Tibial nerve (tissue), 4 donors: ENCODE measurements at regions not wholly inside any gene's neighbourhood (a gene's known extent, or its start where the extent isn't known, plus 50 kb on each side); places are given as distances from the start of the nearest gene placed in this dataset.

ENCODE experiments used
- DNase-seq, 2 donors: peaks; one replicate each; pipeline ENCODE4 v3.0.0-alpha.2; 2019; ENCODE audit warnings: low spot score in 2 of 2
- H3K27ac ChIP-seq, 4 donors: fragments of 200-600 bp; sonication (generic) in 3 of 4; one replicate each; pipeline ENCODE4 v1.5.1; 2017 to 2019; ENCODE audit warnings: mild to moderate bottlenecking in 1 of 4
- H3K27me3 ChIP-seq, 2 donors: fragments of 200-600 bp; sonication (generic) in 1 of 2; one replicate each; pipeline versions ENCODE4 v1.5.1 to v1.6.0; 2017 to 2019
- H3K36me3 ChIP-seq, 3 donors: fragments of 200-600 bp; sonication (generic); one replicate each; pipeline ENCODE4 v1.5.1; 2018 to 2019
- H3K4me1 ChIP-seq, 4 donors: fragments of 200-600 bp; sonication (generic) in 3 of 4; one replicate each; pipeline ENCODE4 v1.5.1; 2017 to 2019
- H3K4me3 ChIP-seq, 4 donors: fragments of 200-600 bp; sonication (generic) in 3 of 4; one replicate each; pipeline ENCODE4 v1.5.1; 2017 to 2019; ENCODE audit warnings: mild to moderate bottlenecking in 1 of 4, moderate library complexity in 1 of 4
- H3K9me3 ChIP-seq, 4 donors: fragments of 200-600 bp; sonication (generic) in 3 of 4; one replicate each; pipeline ENCODE4 v1.5.1; 2017 to 2019
- CTCF ChIP-seq, 5 experiments: fragments of 200-600 bp in 3 of 5; fragments of 450-650 bp in 2 of 5; sonication (generic) in 3 of 5; IDR thresholded peaks; one replicate each; pipeline ENCODE4 v1.5.1; 2016 to 2019; ENCODE audit warnings: antibody characterized with exemption in 5 of 5, mild to moderate bottlenecking in 3 of 5, moderate library complexity in 2 of 5
- EP300 ChIP-seq, 2 donors: sonication (generic); formaldehyde crosslinking; IDR thresholded peaks; one replicate each; pipeline ENCODE4 v1.6.1; 2017; ENCODE audit warnings: antibody characterized with exemption in 2 of 2, mild to moderate bottlenecking in 1 of 2
- POLR2A ChIP-seq, 2 donors: fragments of 450-650 bp; IDR thresholded peaks; one replicate each; pipeline ENCODE4 v1.6.1; 2017; ENCODE audit warnings: antibody characterized with exemption in 2 of 2, mild to moderate bottlenecking in 2 of 2, moderate library complexity in 2 of 2
- WGBS, 2 donors: methylation state at CpG; one replicate each; pipeline ENCODE4 v1.1.5; 2018; 5-methylcytosine and 5-hydroxymethylcytosine counted together

- Histone ChIP-seq H3K4me3 (no peak overlapping the region), H3K36me3 (no peaks in the 10 kb centered on the region), H3K9me3 (peaks cover 0 to 27% (median 0%) of the 10 kb centered on the region in 4 donors), H3K4me1 (no peaks in the 10 kb centered on the region), H3K27me3 (no peaks in the 10 kb centered on the region), H3K27ac (no peak overlapping the region)
- DNase-seq = no peak
- WGBS, 2 donors = 82 to 85% methylated on average over 4 of the region's 4 CpGs
- TF ChIP-seq CTCF (IDR thresholded peaks at IDR 0.05) = no peak
- TF ChIP-seq POLR2A (IDR thresholded peaks at IDR 0.05) = no peak
- no peak for TF ChIP-seq EP300 (IDR thresholded peaks at IDR 0.05)
These were observed 379.0 kb downstream of the EPHA7 start for GRCh38 chr6:93040375-93040774.

DNA sequence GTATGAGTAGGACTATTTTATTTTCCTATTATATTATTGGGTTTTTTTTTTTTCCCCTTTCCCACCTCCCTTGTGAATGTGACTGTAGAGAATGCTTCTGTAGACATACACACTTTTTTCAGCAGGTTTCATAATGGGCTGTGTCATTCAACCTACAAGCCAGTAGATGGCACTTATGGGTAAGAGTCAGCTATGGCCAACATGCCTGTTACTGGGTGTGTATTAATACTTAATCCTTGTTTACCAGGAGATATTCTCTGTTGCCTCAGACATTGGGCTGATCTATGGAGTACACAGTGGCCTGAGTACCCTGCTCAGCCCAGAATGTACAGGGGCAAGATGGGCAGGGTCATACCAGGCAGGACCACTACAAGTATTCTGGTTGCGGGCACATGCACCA is 382.5 kb downstream of the EPHA7 start:
- Histone ChIP-seq H3K4me3 (no peak overlapping the region), H3K9me3 (peaks cover 0 to 28% (median 0%) of the 10 kb centered on the region in 4 donors), H3K36me3 (no peaks in the 10 kb centered on the region), H3K27ac (no peak overlapping the region), H3K27me3 (no peaks in the 10 kb centered on the region), H3K4me1 (no peaks in the 10 kb centered on the region)
- 93 to 100% methylated on average over 1 of the region's 1 CpG for WGBS, 2 donors
- no peak for DNase-seq
- no peak for TF ChIP-seq CTCF (IDR thresholded peaks at IDR 0.05)
- TF ChIP-seq EP300 (IDR thresholded peaks at IDR 0.05) = no peak
- TF ChIP-seq POLR2A (IDR thresholded peaks at IDR 0.05) = no peak

- no peaks in the 10 kb centered on the region for H3K36me3 ChIP-seq
- peaks cover 0 to 28% (median 0%) of the 10 kb centered on the region in 4 donors for H3K9me3 ChIP-seq
- H3K4me1 ChIP-seq = no peaks in the 10 kb centered on the region
- no peak overlapping the region for H3K4me3 ChIP-seq
- DNase-seq = no peak
- no peak overlapping the region for H3K27ac ChIP-seq
- H3K27me3 ChIP-seq = no peaks in the 10 kb centered on the region
- TF ChIP-seq EP300 (IDR thresholded peaks at IDR 0.05) = no peak
- TF ChIP-seq POLR2A (IDR thresholded peaks at IDR 0.05) = no peak
- TF ChIP-seq CTCF (IDR thresholded peaks at IDR 0.05) = no peak
These were observed 383.6 kb downstream of the EPHA7 start for GRCh38 chr6:93035756-93036155.

DNA sequence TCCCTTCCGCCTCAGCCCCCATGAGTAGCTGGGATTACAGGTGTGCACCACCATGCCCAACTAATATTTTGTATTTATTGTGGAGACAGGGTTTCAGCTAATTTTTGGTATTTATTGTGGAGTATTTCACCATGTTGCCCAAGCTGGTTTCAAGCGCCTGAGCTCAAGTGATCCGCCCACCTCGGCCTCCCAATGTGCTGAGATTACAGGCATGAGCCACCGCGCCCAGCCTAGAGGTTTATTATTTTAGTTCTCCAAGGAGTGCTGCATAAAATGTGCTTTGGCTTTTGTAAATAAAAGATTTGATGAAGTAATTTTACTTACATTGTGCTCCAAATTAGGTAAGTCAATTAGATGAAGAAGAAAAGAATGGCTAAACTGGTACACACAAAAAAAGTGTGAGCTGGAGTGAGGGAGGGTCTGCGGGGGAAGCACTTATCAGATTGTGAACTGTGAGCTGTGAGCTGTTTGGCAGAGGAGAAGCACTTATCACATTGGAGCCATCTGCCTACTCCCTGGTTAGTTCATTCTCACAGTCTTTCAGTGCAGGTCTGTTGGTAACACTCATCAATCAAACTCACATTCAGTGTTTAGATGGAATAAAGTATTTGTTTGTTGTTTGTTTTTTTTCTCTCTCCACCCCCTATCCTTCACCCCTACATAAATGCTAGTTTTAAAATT is 398.0 kb downstream of the EPHA7 start:
- Histone ChIP-seq H3K4me1 (no peaks in the 10 kb centered on the region), H3K36me3 (no peaks in the 10 kb centered on the region), H3K27me3 (no peaks in the 10 kb centered on the region), H3K9me3 (peaks cover 0 to 4% (median 0%) of the 10 kb centered on the region in 4 donors), H3K27ac (no peak overlapping the region), H3K4me3 (no peak overlapping the region)
- DNase-seq = no peak
- TF ChIP-seq POLR2A (IDR thresholded peaks at IDR 0.05) (no peak), EP300 (IDR thresholded peaks at IDR 0.05) (no peak), CTCF (IDR thresholded peaks at IDR 0.05) (no peak)
- 84 to 86% methylated on average over 7 of the region's 7 CpGs for WGBS, 2 donors

- DNase-seq = no peak
- no peaks in the 10 kb centered on the region for H3K27me3 ChIP-seq
- H3K4me1 ChIP-seq = no peaks in the 10 kb centered on the region
- no peaks in the 10 kb centered on the region for H3K36me3 ChIP-seq
- 73 to 83% methylated on average over 1 of the region's 1 CpG for WGBS, 2 donors
- no peak for TF ChIP-seq CTCF (IDR thresholded peaks at IDR 0.05)
- no peak for TF ChIP-seq POLR2A (IDR thresholded peaks at IDR 0.05)
- TF ChIP-seq EP300 (IDR thresholded peaks at IDR 0.05) = no peak
- no peak overlapping the region for H3K27ac ChIP-seq
- H3K4me3 ChIP-seq = no peak overlapping the region
- no peaks in the 10 kb centered on the region for H3K9me3 ChIP-seq
These were observed 401.7 kb downstream of the EPHA7 start for GRCh38 chr6:93017626-93018025.
